Hepatocyte (in vitro differentiated cells): ENCODE measurements at regions not wholly inside any gene's neighbourhood (a gene's known extent, or its start where the extent isn't known, plus 50 kb on each side); places are given as distances from the start of the nearest gene placed in this dataset.

Experiments
- DNase-seq: peaks from one replicate; pipeline ENCODE4 v3.0.0-alpha.2; 2016; ENCODE audit warnings: low spot score
- H2AFZ ChIP-seq: fragments of 200-600 bp; sonication (generic); 2 replicates; pipeline ENCODE4 v1.6.0; 2016; ENCODE audit warnings: antibody characterized with exemption, mild to moderate bottlenecking
- H3K27ac ChIP-seq: fragments of 200-600 bp; sonication (generic); 2 replicates; pipeline ENCODE4 v1.5.1; 2016; ENCODE audit warnings: mild to moderate bottlenecking
- H3K27me3 ChIP-seq: fragments of 200-600 bp; sonication (generic); 2 replicates; pipeline ENCODE4 v1.6.1; 2016
- H3K36me3 ChIP-seq: fragments of 200-600 bp; sonication (generic); replicated peaks from 2 replicates; pipeline ENCODE4 v1.5.1; 2016; ENCODE audit warnings: low read depth; ENCODE audit not compliant: insufficient read depth
- H3K4me1 ChIP-seq: fragments of 200-600 bp; sonication (generic); 2 replicates; pipeline ENCODE4 v1.5.1; 2016; ENCODE audit warnings: mild to moderate bottlenecking, moderate library complexity; ENCODE audit not compliant: insufficient read depth
- H3K4me2 ChIP-seq: fragments of 200-600 bp; sonication (generic); 2 replicates; pipeline ENCODE4 v1.6.0; 2016
- H3K4me3 ChIP-seq: fragments of 200-600 bp; sonication (generic); 2 replicates; pipeline ENCODE4 v1.5.1; 2016; ENCODE audit warnings: mild to moderate bottlenecking
- H3K79me2 ChIP-seq: fragments of 200-600 bp; sonication (generic); 2 replicates; pipeline ENCODE4 v1.6.0; 2017; ENCODE audit warnings: mild to moderate bottlenecking
- H3K9me2 ChIP-seq: fragments of 200-600 bp; sonication (generic); replicated peaks from 2 replicates; pipeline ENCODE4 v1.6.0; 2017; ENCODE audit warnings: mild to moderate bottlenecking; ENCODE audit not compliant: insufficient read depth
- H3K9me3 ChIP-seq: fragments of 200-600 bp; sonication (generic); 2 replicates; pipeline ENCODE4 v1.5.1; 2016; ENCODE audit warnings: low read depth, mild to moderate bottlenecking
- H4K20me1 ChIP-seq: fragments of 200-600 bp; sonication (generic); 2 replicates; pipeline ENCODE4 v1.6.0; 2016; ENCODE audit warnings: mild to moderate bottlenecking; ENCODE audit not compliant: insufficient read depth, poor library complexity, severe bottlenecking
- CTCF ChIP-seq: fragments of 200-600 bp; sonication (generic); IDR thresholded peaks from 2 replicates; pipeline ENCODE4 v1.5.1; 2016; ENCODE audit warnings: antibody characterized with exemption, mild to moderate bottlenecking; ENCODE audit not compliant: poor library complexity
- EZH2 ChIP-seq: fragments of 200-600 bp; sonication (generic); IDR thresholded peaks from 2 replicates; pipeline ENCODE4 v1.6.1; 2016; ENCODE audit warnings: antibody characterized with exemption, mild to moderate bottlenecking, borderline replicate concordance
- EZH2phosphoT487 ChIP-seq: fragments of 200-600 bp; sonication (generic); IDR thresholded peaks from one replicate; pipeline ENCODE4 v1.6.1; 2018; ENCODE audit warnings: antibody characterized with exemption, mild to moderate bottlenecking, low read depth, moderate library complexity; ENCODE audit not compliant: unreplicated experiment, severe bottlenecking
- WGBS: methylation state at CpG from one replicate; pipeline ENCODE4 v1.1.6; 2016; ENCODE audit warnings: low lambda C conversion rate; ENCODE audit errors: missing lambda C conversion rate; 5-methylcytosine and 5-hydroxymethylcytosine counted together

DNA sequence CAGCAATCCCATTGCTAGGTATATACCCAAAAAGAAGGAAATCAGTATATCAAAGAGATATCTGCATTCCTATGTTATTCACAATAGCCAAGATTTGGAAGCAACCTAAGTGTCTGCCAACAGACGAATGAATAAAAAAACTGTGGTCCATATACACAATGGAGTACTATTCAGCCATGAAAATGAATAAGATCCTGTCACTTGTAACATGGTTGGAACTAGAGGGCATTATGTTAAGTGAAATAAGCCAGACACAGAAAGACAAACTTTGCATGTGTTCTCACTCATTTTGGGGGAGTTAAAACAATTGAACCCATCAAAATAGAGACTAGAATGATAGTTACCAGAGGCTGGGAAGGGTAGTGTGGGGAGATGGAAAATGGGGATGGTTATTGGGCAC lies 323.5 kb upstream of the NFE2L3 start:
- no peak for TF ChIP-seq EZH2
- TF ChIP-seq EZH2phosphoT487: no peak
- TF ChIP-seq CTCF: no peak
- no peaks in the 10 kb centered on the region for H3K9me3 ChIP-seq
- H3K27me3 ChIP-seq: no peaks in the 10 kb centered on the region
- H4K20me1 ChIP-seq: no peaks in the 10 kb centered on the region
- no peak overlapping the region for H2AFZ ChIP-seq
- no peak overlapping the region for H3K27ac ChIP-seq
- 90% methylated on average over 1 of the region's 1 CpG for WGBS
- DNase-seq: no peak
- H3K9me2 ChIP-seq: no peaks in the 10 kb centered on the region
- no peaks in the 10 kb centered on the region for H3K79me2 ChIP-seq
- H3K36me3 ChIP-seq: no peaks in the 10 kb centered on the region
- H3K4me1 ChIP-seq: peaks cover 39% of the 10 kb centered on the region
- H3K4me3 ChIP-seq: no peak overlapping the region
- H3K4me2 ChIP-seq: no peak overlapping the region

GRCh38 chr7:25829663-25830062 lies 322.3 kb upstream of the NFE2L3 start:
- Histone ChIP-seq H2AFZ (no peak overlapping the region), H3K9me2 (no peaks in the 10 kb centered on the region), H4K20me1 (no peaks in the 10 kb centered on the region), H3K4me2 (no peak overlapping the region), H3K27me3 (no peaks in the 10 kb centered on the region), H3K4me1 (peaks cover 39% of the 10 kb centered on the region), H3K79me2 (no peaks in the 10 kb centered on the region), H3K4me3 (no peak overlapping the region), H3K27ac (peak overlapping the region; percentile 80), H3K36me3 (no peaks in the 10 kb centered on the region), H3K9me3 (no peaks in the 10 kb centered on the region)
- no peak for DNase-seq
- TF ChIP-seq EZH2phosphoT487 (no peak), CTCF (no peak)

GRCh38 chr7:25830215-25830614 lies 321.8 kb upstream of the NFE2L3 start:
- Histone ChIP-seq H4K20me1 (no peaks in the 10 kb centered on the region), H3K9me3 (no peaks in the 10 kb centered on the region), H3K9me2 (no peaks in the 10 kb centered on the region), H3K4me3 (no peak overlapping the region), H2AFZ (no peak overlapping the region), H3K4me2 (peak overlapping the region; percentile 66), H3K36me3 (no peaks in the 10 kb centered on the region), H3K27me3 (no peaks in the 10 kb centered on the region), H3K27ac (peak overlapping the region; percentile 80), H3K4me1 (peaks cover 39% of the 10 kb centered on the region), H3K79me2 (no peaks in the 10 kb centered on the region)
- TF ChIP-seq EZH2phosphoT487: no peak
- TF ChIP-seq EZH2: no peak
- TF ChIP-seq CTCF: no peak
- DNase-seq: no peak
- 42% methylated on average over 3 of the region's 3 CpGs for WGBS

DNA sequence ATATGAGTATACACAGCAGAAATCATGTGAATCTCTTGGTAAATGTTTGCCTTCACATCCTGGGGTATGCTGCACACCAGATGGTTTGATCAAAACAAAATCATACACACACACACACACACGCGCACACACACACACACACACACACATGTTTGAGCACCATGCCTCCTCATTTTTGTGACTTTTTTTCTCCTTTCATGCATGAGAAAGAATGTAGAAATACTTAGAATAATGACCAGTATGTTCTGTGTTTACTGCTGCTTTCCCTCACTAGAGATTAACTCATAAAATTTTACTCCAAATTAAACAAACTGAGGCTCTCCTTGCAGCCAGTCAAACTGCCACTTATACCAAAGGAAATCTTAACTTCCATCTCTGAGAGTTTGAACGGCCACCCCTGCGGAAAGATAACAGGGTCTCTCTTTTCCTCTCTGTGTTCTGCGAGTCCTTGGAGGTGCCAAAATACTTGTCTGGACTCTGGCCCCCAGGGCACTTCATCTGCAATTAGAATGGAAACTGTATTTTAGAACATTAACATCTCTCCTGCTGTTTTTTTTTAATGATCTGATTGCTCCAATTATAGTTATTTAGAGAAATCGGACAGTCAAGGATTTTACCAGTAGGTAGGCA lies 320.8 kb upstream of the NFE2L3 start:
- peak overlapping the region; percentile 80 for H3K27ac ChIP-seq
- no peak for DNase-seq
- no peaks in the 10 kb centered on the region for H3K79me2 ChIP-seq
- peak overlapping the region; percentile 66 for H3K4me2 ChIP-seq
- H3K4me3 ChIP-seq: no peak overlapping the region
- no peaks in the 10 kb centered on the region for H3K27me3 ChIP-seq
- no peaks in the 10 kb centered on the region for H3K9me3 ChIP-seq
- H3K4me1 ChIP-seq: peaks cover 39% of the 10 kb centered on the region
- no peak overlapping the region for H2AFZ ChIP-seq
- H4K20me1 ChIP-seq: no peaks in the 10 kb centered on the region
- 34% methylated on average over 6 of the region's 6 CpGs for WGBS
- H3K9me2 ChIP-seq: no peaks in the 10 kb centered on the region
- TF ChIP-seq EZH2phosphoT487 (no peak), EZH2 (no peak)
- H3K36me3 ChIP-seq: no peaks in the 10 kb centered on the region
